GM13977 (cell line): ENCODE measurements at regions not wholly inside any gene's neighbourhood (a gene's known extent, or its start where the extent isn't known, plus 50 kb on each side); places are given as distances from the start of the nearest gene placed in this dataset.

ENCODE experiments used
- DNase-seq: peaks from one replicate; pipeline ENCODE4 v3.0.0; 2012; ENCODE audit warnings: low spot score
- CTCF ChIP-seq: IDR thresholded peaks from 2 replicates; pipeline ENCODE4 v1.5.1; 2012; ENCODE audit warnings: mild to moderate bottlenecking, control low read depth; ENCODE audit not compliant: insufficient read depth; ENCODE audit errors: extremely low read depth, missing control alignments
- in situ Hi-C: fragments of 300-500 bp; cut with MboI; formaldehyde crosslinking; loops from one replicate; pipeline ENCODE4 v1.12.0; 2022; ENCODE audit warnings: low sequenced_read_pairs, low pct_unique_long_range_greater_than_20kb, mixed read lengths, inconsistent platforms; ENCODE audit not compliant: unreplicated experiment

GRCh38 chr7:25562673-25563182 is 334.4 kb upstream of the NPVF start:
- TF ChIP-seq CTCF = no peak
- in situ Hi-C loops = no loop called here
- DNase-seq = no peak

- no peak for DNase-seq
- TF ChIP-seq CTCF = no peak
- in situ Hi-C loops = no loop called here
Observed at GRCh38 chr7:25565002-25565401, 336.7 kb upstream of the NPVF start.

- in situ Hi-C loops = no loop called here
- DNase-seq = peak; percentile 51
- TF ChIP-seq CTCF = peak; percentile 100
Observed at GRCh38 chr7:25565949-25566348, 337.7 kb upstream of the NPVF start.

- in situ Hi-C loops = no loop called here
- DNase-seq = no peak
- no peak for TF ChIP-seq CTCF
Observed at GRCh38 chr7:25567430-25567829, 339.1 kb upstream of the NPVF start.

GRCh38 chr7:25569765-25570164 is 341.5 kb upstream of the NPVF start:
- no peak for TF ChIP-seq CTCF
- in situ Hi-C loops = loop anchor here (10.0 kb wide), 1 partner anchor 305 kb away; no protein-coding TSS in a partner anchor
- DNase-seq = peak; percentile 12

GRCh38 chr7:25572423-25572822 is 344.1 kb upstream of the NPVF start:
- no peak for TF ChIP-seq CTCF
- in situ Hi-C loops = loop anchor here (10.0 kb wide), 1 partner anchor 308 kb away; no protein-coding TSS in a partner anchor
- DNase-seq = no peak

GRCh38 chr7:25574828-25575227 is 346.5 kb upstream of the NPVF start:
- in situ Hi-C loops = loop anchor here (10.0 kb wide), 1 partner anchor 310 kb away; no protein-coding TSS in a partner anchor
- TF ChIP-seq CTCF = no peak
- no peak for DNase-seq
